GM04503 (cell line): ENCODE measurements at regions not wholly inside any gene's neighbourhood (a gene's known extent, or its start where the extent isn't known, plus 50 kb on each side); places are given as distances from the start of the nearest gene placed in this dataset.
"Not testable (repeated sequence)": the region's sequence is repeated elsewhere in the genome, so short reads cannot be mapped to it uniquely, and the experiment has no call there.

ENCODE experiments used
- DNase-seq: peaks from one replicate; pipeline ENCODE4 v3.0.0-alpha.2; 2012; ENCODE audit warnings: low read depth

DNA sequence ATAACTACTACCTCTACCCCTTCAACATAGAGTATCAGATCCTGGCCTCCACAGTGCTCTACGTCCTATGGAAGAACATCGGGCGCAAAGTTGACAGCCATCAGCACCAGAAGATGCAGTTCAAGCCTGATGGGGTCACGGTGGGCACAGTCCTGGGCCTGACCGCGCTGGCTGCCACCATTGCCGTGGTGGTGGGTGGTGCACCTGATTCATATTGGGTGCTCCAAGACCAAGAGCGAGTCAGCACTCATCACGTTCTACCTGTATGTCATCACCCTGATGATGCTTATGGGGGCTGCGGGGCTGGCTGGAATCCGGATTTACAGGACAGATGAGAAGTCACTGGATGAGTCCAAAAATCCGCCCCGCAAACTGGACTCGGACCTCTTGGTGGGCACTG is 846.4 kb downstream of the RPIA start:
- DNase-seq, result not testable (repeated sequence)

DNA sequence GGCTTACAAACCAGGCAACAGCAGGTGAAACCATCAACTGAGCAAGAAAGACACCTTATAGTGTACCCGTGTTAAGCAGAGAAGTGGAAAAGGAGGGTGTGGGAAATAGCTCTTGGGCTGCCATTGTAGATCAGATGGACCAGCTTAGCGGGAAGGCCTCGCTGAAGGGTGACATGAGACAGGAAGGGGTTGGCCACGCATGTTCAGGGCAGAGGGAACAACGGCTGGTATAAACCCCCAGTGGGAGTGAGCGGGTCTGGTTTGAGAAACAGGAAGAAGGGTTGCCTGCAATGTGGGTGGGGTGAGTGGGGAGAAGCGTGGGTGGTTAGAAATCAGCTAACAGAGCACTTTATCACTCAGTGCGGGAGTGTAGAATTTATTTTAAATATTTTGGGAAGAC is 852.6 kb downstream of the RPIA start:
- DNase-seq, result not testable (repeated sequence)

DNA sequence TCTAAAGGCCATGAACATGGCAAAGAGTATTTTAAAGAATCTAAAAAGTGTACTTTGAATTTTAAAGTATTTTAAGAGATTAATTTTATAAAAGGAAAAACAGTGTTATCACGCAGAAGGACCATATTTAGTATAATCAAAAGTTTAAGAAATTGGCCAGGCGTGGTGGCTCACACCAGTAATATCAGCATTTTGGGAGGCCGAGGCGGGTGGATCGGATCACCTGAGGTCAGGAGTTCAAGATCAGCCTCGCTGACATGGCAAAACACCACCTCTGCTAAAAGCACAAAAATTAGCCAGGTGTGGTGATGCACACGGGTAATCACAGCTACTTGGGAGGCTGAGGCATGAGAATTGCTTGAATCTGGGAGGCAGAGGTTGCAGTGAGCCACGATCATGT is 887.7 kb downstream of the RPIA start:
- DNase-seq, result not testable (repeated sequence)

DNA sequence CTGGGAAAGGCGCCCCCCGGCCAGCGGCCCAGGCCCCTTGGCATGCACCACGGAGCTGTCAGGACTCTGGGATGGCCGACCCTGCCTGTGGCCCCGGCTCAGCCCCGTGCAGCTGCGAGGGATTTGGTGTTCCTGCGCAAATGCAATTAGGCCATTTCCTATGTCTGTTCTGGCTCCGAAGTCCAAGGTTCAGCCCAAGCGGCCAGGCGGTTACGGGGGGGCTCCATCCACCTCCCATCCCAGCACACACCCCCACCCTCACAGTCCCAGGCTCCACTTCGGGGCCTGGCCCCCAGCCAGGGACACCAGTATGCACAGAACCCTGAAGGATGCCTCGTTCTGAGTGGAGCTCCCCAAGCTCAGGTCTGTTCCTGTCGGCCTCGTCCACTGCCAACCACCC is 891.3 kb downstream of the RPIA start:
- not testable (repeated sequence) for DNase-seq

DNA sequence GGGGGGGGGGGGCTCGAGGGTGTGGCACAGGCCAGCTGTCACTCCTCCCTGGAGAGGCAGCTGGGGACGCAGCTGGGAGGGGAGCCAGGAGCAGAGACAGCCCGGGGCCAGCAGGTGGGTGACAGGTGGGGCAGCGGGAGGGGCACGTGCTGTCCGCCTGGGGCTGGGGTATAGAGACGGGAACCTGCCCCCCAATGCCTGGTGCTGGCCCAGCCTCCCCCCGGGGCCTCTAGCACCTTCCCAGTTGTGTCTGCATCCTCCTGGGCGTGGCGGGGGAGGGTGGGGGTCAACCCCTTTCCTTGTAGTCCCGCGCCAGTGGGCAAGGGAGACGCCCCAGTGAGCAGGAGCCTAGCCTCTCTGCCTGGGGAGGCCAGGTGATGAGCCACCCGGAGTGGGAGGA is 892.6 kb downstream of the RPIA start:
- DNase-seq, result not testable (repeated sequence)

DNA sequence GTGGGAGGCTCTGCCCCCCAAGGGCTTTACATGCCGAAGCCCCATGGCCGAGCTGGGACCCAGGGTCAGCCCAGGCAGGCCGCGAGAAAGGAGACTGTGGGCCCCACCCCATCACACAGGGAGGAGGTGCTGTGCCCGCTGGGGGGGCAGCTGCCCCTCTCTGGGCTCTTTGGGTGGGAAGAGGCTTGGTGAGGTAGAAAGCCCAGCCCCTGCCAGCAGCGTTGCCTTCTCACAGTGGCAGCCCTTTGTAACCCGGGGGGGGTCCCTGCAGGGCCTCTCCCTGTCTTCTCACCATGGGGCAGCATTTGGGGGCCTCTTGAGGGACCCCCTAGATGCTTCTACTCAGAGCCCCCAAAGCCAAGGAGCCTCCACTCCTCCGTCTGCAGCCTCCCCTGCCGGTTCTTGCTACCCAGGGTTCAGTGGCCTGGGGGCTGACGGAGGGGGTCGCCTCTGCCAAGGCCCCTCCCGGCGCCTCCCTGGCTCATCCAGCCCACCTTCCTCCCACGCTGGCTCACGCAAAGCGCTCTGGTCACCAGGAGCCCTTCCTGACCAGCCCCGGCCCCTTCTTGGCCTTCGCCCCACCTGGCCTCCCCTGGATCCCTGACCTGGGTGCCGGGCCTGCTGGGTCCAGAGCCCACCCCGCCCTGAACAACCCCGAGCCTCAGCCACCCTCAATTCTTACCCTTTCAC is 893.5 kb downstream of the RPIA start:
- not testable (repeated sequence) for DNase-seq

DNA sequence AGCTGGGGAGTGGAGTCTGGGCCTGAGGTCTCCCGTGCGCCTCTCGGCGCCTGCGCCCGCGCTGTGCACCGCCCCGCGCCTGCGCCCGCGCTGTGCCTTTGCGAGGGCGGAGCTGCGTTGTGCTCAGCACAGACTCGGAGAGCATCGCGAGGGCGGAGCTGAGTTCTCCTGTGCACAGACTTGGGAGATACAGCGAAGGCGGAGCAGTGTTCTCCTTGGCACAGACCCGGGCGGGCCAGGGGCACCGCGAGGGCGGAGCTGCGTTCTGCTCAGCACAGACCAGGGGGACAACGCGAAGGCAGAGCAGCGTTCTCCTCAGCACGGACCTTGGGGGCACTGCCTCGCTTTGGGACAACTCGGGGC is 894.1 kb downstream of the RPIA start:
- peak; percentile 5 for DNase-seq

DNA sequence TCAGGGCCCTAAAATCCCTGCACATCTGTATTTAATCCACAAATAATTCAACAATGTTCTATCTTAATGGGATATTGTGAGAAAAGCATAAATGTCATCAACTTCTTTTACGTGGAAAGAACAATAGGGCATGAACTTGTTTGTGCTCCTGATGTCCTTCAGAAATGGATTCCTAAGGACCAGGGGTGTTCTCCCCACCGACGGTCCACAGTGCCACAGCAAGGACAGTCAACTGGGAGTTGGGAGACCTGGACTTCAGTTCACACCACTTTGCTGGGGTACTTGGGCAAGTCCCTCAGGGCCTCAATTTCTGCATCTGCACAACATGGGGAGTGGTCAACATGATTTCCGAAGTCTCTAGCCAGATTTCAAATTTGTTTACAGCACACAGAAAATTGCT is 908.4 kb downstream of the RPIA start:
- DNase-seq, result not testable (repeated sequence)

DNA sequence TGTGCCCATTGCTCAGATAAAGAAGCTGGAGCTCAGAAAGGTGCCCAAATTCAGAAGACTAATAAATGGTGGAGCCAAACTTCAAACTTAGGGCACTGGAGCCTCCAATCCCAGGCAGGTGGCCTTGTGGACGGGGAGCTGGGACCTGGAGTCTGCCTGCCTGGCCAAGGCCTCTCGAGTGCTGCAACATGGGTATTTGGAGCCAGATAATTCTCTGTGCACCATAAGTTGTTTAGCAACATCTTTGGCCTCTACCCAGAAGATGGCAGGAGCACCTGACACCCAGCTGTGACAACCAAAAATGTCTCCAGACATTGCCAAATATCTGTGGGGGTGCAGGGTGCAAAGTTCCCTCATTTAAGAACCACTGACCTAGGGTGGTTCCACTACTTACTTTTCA is 915.0 kb downstream of the RPIA start:
- DNase-seq, result not testable (repeated sequence)

DNA sequence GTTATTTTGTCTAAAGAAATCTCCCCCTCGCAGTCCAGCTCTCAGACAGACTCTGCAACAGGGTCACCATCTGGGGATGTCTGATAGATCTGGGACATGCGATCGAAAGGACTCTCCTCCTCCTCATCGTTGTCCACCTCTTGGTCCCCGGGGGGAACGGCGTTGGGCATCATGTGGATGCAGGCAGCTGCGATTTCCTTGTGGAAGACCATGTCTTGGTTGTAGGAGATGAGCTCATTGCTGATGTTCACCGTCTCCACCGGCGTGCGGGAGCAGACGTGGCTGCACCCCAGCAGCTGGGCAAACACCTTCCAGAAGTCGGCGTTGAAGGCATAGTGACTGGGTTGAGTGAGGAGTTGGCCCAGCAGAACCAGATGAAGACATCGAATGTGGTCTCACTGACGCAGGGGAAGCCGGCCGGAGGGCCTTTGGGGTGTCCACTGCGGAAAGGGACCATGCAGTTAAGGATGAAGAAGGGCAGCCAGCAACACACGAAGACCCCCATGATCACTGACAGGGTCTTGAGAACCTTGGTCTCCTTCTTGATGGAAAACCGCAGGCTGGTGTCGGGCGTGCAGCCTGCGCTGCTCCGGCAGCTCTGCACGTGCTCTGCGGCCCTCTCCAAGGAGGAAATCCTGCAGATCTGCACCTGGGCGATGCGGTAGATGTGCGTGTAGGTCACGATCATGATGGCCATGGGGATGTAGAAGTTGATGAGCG is 918.9 kb downstream of the RPIA start:
- DNase-seq, result not testable (repeated sequence)

DNA sequence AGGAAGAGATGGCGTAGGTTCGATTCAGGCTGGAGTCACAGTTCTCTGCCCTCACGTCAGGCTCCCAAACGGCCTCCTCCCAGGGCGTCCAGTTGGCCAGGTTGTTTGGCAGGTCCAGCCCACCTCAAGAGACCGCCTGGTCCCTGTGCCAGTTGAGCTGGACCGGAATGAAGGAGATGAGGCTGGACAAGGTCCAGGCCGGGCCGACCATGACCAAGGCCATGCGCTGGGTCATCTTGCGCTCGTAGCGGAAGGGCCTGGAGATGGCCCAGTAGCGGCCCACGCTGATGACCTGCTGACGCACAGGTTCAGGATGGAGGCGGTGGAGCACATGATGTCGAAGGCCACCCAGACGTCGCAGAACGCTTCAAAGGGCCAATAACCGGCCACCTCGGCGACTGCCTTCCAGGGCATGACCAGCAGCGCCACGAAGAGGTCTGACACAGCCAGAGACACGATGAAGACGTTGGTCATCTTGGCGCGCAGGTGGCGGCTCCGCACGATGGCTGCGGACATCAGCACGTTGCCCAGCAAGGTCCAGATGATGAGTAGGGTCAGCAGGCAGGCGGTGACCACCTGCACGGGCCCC is 919.5 kb downstream of the RPIA start:
- DNase-seq, result not testable (repeated sequence)

DNA sequence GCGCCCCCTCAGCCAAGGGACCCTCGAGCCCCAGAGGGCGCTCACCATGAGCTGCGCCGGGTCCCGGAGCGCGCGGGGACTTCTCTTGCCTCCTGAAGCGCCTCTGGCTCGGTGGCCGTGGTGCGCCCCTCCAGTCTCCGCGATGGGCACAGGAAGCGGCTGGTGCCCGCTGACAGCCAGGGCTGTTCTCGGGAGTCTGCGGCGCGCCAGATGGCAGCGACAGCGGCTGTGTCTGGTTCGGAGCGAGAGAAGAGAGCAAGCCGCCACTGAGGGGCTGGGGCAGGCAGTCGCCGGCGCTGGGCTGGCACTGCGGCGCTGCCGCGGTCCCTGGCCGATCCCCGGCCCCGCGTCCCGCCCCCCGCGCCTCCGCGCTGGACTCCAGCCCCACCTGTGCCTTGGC is 920.2 kb downstream of the RPIA start:
- not testable (repeated sequence) for DNase-seq

DNA sequence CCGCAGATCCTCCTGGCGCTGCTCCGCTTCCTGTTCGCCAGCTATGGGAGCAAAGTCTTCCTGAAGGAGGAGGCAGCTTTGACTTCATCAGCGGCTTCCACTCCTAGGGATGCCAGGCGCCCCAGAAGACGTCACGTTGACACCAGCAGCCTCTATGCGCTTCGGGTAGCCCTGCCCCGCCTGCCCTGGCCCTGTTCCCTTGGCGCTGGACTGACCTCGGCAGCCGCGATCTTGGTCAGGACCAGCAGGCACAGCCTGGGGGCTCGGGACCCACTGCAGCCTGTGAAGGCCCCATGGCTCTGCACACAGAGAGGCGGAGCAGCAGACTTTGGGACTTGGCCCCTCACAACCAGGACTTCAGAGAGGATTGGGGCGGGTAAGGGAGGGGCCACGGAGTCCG is 957.8 kb downstream of the RPIA start:
- not testable (repeated sequence) for DNase-seq

DNA sequence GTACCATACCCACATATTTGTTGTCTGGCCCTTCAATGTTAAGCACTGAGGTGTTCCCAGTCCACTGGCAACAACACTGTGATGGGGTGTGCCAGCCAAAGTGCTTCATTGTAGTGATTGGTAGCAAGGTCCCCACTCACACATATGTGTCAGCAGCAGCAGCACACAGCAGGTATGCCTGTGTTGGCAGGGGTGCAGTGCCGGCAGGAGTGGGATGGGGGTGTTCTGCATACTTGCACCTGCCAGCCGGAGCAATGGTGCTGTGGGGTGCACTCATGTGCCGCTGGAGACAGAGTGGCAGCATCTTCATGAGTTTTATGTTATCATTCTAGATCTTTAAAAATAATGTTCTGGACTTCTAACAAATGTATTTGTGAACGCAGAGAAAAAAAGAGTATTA is 987.8 kb downstream of the RPIA start:
- DNase-seq, result not testable (repeated sequence)
